GM21367 (cell line): ENCODE measurements at regions not wholly inside any gene's neighbourhood (a gene's known extent, or its start where the extent isn't known, plus 50 kb on each side); places are given as distances from the start of the nearest gene placed in this dataset.
"Not testable (repeated sequence)": the region's sequence is repeated elsewhere in the genome, so short reads cannot be mapped to it uniquely, and the experiment has no call there.

Experiments
- ATAC-seq: cut with Tn5 transposase; IDR thresholded peaks from one replicate; pipeline ENCODE4 v1.9.1; 2021; ENCODE audit not compliant: unreplicated experiment

GRCh38 chr4:159410076-159410777 is 307.3 kb downstream of the RAPGEF2 start:
- ATAC-seq = no peak

GRCh38 chr4:159410891-159411290 is 308.0 kb downstream of the RAPGEF2 start:
- ATAC-seq = no peak

DNA sequence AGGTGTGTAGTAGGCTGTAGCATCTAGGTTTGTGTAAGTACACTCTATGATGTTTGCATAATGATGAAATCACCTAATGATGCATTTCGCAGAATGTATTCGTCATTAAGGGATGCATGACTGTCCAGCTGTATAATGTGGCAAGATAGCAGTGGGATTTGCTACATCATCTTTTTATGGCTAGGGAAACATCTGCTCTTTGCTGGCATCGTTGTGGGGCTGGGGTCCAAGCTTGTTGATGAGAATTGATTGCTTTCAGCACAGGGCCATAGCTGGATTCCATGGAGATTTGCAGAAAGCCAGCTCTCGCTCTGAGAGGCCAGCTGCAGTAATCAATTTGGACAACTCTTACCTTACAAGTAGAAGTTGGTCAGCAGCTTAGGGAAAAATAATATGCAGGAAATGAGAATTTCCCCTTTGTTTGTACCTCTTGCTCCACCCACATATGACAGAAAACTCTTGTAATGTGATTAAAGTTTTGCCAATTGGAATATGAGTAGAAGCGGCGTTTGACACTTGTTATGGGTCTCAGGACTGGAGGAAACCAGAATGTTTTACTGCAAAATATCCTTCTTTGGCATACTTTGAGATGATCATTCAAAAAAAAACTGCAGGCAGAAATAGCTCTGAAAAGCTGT is 310.5 kb downstream of the RAPGEF2 start:
- ATAC-seq = no peak

DNA sequence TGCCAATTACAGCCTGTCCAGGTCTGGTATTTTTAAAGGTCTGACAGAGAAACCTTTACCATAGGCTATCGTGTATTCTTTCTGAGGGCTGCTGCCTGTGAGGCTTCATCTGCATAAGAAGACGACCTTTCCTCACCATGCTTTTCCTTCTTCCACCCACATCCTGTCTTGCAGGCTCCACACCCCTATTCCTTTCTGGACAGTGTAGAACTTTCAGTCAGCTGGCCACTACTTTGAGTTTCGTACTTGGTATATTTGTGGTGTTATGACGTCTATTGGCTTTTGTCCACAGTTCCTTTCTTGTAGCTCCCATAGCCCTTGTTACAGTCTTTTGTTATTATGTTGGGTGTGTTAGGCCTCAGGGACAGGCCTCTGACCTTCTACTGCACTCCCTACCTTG is 311.4 kb downstream of the RAPGEF2 start:
- ATAC-seq = no peak

DNA sequence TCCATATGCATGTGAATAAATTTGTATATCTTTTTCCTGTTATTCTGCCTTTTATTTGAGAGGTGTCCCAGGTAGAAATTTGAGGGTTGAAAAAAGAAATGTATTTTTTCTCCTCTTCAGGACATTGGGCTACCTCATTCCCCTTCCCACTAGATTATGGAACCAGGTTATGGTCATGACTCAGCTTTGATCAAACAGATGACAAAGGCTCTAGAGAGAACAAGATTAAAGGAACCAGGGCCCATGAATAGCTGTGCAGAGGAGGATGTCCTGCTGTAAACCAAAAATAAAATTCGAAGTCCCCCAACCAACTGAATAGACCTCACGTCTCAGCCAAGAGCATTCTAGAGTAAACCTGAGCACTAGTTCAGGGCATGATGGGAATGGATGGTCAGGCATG is 313.2 kb downstream of the RAPGEF2 start:
- no peak for ATAC-seq

- ATAC-seq = no peak
Observed at GRCh38 chr4:159416996-159417395, 314.1 kb downstream of the RAPGEF2 start.

GRCh38 chr4:159420162-159421057 is 317.5 kb downstream of the RAPGEF2 start:
- ATAC-seq = no peak

DNA sequence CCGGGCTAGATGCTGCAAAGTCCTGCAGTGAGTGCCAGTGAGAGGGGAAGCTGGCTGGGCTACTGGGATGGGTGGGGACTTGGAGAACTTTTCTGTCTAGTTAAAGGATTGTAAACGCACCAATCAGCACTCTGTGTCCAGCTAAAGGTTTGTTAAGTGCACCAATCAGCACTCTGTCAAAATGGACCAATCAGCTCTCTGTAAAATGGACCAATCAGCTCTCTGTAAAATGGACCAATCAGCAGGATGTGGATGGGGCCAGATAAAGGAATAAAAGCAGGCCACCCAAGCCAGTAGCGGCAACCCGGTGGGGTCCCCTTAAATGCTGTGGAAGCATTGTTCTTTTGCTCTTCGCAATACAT is 318.2 kb downstream of the RAPGEF2 start:
- ATAC-seq = not testable (repeated sequence)

- ATAC-seq = no peak
Observed at GRCh38 chr4:159422019-159422418, 319.1 kb downstream of the RAPGEF2 start.

GRCh38 chr4:159422626-159423025 is 319.7 kb downstream of the RAPGEF2 start:
- ATAC-seq = no peak

GRCh38 chr4:159425737-159426305 is 322.9 kb downstream of the RAPGEF2 start:
- no peak for ATAC-seq

DNA sequence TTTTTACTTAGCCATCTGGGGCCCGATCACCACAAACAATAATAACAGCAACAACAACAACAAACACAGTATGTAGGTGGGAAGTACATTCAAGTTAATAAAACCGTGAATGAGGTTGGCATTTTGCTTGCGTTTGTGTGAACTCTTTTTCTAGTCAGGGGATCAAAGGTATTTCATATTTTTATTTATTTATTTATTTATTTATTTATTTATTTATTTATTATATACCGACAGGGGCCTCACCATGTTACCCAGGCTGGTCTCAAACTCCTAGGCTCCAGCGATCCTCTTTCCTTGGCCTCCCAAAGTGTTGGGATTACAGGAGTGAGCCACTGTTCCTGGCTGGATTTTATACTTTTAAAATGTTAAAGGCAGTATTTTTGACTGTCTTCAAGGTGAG is 325.4 kb downstream of the RAPGEF2 start:
- no peak for ATAC-seq

- ATAC-seq = peak; percentile 45
Observed at GRCh38 chr4:159428975-159429692, 326.3 kb downstream of the RAPGEF2 start.

- peak; percentile 32 for ATAC-seq
Observed at GRCh38 chr4:159429693-159430035, 326.8 kb downstream of the RAPGEF2 start.

GRCh38 chr4:159430896-159431295 is 328.0 kb downstream of the RAPGEF2 start:
- ATAC-seq = no peak

DNA sequence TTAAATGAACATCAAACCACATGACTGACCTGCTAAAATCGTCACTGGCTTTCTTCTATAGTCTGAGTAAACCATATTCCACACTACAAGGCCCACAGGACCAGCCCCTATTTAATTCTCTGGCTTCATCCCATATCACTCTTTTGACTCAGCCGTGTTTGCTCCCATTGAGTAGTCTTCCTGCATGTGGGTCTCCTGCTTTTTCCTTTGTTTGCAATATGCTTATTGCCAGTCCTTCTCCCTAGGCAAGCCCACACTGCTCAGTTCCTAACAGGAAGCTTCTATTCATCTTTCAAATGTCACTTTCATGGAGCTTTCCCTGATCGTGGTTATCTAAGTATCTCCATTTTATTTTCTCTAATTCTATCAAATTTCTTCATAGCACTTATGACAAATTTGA is 329.6 kb downstream of the RAPGEF2 start:
- no peak for ATAC-seq

DNA sequence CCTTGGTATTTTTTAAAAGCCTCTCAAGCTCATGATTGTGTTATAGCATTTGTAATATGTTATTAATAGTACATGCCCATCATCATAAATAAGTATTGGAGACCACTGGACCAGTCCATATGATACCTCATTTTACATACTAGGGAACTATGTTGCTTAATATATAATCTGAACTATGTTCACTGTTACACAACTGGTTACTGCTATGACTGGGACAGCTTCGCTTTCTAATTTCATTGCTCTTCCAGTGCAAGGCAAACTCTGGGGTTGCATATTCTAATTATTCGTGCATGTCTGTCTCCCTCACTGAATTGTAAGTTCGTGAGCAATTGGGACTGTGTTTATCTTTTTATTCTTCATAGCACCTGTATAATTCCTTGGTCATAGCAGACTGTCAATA is 330.5 kb downstream of the RAPGEF2 start:
- ATAC-seq = no peak

DNA sequence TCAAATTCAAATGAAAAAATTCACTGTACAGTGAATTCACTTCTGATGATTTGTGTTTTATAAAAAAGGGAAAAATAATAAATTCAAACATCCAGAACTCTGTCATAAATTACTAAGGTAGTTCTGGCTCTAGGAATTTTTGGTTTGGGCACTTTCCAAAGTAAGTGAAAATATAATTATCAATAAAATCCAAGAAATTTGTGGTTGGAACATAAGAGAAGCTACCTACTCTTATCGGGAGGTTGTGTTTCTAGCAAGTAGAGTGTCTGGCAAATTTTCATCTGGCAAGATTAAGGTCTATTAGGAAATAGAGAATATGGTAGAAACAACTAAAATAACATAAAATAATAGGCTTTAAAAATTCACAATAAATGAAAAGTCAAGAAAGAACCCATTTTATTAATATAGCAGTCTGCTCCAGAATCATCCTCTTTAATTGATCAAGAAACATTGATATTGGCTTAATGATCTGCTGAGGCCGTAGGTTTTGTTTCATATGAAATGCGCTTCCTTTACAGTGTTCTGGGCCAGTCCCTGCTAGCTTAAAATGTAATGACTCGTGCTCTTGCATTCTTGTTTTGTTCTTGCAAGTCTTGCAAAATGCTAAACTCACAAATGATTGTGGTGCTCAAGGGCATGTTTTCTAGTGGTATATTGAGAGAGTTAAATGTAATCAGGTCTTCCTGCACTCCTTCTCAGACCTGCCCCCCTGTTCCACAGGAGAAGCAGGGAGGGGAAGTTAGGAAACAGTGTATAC is 331.4 kb downstream of the RAPGEF2 start:
- no peak for ATAC-seq

GRCh38 chr4:159434871-159435241 is 332.0 kb downstream of the RAPGEF2 start:
- no peak for ATAC-seq

- peak; percentile 51 for ATAC-seq
Observed at GRCh38 chr4:159435561-159436023, 332.7 kb downstream of the RAPGEF2 start.
